Kidney glomerular epithelial cell (primary cell): ENCODE measurements at regions not wholly inside any gene's neighbourhood (a gene's known extent, or its start where the extent isn't known, plus 50 kb on each side); places are given as distances from the start of the nearest gene placed in this dataset.
A peak's percentile ranks its signal among the peaks of the same experiment; 100 is the strongest.

ENCODE experiments used
- DNase-seq: peaks from one replicate; lab custom pipeline; 2025; lab: John Stamatoyannopoulos, UW

DNA sequence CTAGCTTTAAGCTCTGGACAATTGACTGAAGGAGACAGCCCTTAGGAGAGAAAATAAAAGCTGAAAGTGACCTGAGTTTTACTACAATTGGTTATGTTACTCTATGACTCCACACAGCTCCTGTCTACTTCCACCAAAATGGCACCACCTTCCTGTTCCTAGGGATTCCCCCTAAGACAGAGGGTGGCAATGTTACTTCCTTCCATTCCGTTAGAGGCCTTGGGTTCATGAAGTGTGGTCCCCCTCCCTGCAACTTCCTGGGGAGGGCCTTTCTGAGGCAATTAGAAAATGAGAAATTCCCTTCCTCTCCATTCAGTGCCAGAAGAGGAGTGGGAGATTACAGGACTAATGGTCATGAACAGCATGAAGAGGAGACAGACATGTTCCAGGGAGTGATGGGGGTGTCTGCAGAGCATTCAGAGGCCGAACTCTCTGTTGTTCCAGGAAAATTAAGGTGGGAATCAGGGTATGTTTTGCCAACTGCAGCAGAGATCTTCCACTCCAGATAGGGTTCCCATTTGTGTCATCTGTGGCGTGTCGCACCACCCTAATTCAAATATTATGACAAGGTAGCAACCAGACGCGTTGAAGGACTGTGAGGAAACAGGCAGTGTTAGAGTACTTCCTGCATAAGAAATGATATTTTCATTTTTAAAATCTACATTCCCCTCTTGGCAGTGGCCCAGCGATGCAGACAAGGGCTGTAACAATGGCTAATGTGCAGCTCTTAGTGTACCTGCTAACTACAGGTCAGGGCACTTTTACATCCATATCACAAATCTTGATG, 53.1 kb upstream of the TRIM67 start:
- DNase-seq = no peak

DNA sequence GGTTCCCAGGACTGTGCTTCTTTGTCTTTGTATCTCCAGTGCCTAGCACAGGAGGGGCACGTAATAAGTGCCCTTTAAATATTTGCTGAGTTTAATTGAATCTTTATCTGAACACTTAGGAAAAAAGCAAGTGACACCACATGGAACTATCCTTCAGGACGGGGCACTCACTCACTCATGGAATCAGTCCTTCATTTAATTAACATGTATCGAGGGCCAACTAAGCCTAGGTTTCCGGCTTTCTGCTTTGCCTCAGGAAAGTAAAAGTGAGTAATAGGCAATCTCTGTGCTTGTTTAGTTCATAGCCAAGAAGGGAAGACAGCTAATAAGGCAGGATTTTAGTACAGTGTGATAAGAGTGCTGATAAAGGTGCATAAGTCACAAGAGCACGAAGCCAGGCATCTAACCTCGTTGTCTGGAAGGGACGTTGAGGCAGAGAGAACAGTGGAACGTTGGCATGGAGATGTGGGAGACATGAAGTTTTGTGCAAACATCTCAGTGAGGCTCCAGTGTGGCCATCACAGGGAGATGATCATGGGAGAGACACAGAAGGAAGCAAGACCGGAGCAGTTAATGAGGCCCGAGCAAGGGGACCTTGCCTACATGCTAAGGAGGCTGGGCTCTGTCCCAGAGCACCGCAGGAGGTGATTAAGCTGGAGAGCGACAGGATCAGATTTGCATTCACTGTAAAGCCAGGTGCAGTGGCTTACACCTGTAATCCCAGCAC, 54.1 kb upstream of the TRIM67 start:
- DNase-seq = no peak

GRCh38 chr1:231107151-231107550, 54.7 kb upstream of the TRIM67 start:
- DNase-seq = no peak

GRCh38 chr1:231106347-231106746, 55.5 kb upstream of the TRIM67 start:
- DNase-seq = peak; percentile 93

DNA sequence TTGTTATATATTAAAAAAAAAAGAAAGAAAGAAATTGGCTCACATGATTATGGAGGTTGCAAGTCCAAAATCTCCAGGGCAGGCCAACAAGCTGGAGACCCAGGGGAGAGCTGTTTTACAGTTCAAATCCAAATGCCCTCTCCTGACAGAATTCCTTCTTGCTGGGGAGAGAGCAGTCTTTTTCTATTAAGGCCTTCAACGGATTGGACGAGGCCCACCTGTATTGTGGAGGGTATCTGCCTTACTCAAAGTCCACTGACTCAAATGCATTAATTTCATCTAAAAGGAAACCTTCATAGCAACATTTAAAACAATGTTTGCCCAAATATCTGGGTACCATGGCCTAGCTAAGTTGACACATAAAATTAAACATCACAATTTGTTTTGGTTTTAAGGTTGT, 56.9 kb upstream of the TRIM67 start:
- DNase-seq = no peak

DNA sequence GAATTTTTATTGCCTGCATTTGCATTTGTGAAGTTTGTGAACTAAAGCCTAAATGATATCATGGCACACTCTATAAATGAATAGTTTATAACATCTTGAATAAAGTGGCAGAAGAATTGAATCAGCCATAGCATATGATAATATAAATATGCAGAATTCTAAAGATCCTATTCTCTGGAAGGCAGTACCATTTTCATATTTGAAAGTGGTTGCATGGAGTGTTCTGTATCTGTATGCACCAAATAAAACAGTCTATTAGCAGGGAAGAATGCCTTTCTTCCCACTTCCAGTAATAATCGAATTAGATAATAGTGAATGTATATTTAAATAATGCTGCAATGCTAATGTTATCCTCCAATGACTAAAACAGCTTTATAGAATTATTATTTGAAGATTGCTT, 57.9 kb upstream of the TRIM67 start:
- DNase-seq = no peak

- no peak for DNase-seq
Measured at GRCh38 chr1:231099996-231100767, 60.1 kb upstream of the FAM89A start.

DNA sequence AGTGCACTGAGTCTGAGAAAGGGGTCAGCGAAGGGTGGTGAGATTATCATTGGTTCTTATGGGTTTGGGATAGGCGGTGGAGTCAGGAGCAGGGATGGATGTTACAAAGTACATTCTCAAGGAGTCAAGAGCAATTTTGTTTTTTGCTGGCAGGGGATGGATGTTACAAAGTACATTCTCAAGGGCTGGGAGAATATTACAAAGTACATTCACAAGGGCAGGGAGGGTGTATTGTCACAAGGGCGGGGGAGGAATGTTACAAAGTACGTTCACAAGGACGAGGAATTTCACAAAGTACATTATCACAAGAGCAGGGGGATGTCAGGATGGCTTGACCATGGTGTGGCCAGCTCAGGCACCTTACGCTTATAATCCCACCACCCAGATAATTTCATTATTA, 59.3 kb upstream of the FAM89A start:
- no peak for DNase-seq

- no peak for DNase-seq
Measured at GRCh38 chr1:231095595-231095994, 55.5 kb upstream of the FAM89A start.

GRCh38 chr1:231094421-231094820, 54.4 kb upstream of the FAM89A start:
- no peak for DNase-seq

DNA sequence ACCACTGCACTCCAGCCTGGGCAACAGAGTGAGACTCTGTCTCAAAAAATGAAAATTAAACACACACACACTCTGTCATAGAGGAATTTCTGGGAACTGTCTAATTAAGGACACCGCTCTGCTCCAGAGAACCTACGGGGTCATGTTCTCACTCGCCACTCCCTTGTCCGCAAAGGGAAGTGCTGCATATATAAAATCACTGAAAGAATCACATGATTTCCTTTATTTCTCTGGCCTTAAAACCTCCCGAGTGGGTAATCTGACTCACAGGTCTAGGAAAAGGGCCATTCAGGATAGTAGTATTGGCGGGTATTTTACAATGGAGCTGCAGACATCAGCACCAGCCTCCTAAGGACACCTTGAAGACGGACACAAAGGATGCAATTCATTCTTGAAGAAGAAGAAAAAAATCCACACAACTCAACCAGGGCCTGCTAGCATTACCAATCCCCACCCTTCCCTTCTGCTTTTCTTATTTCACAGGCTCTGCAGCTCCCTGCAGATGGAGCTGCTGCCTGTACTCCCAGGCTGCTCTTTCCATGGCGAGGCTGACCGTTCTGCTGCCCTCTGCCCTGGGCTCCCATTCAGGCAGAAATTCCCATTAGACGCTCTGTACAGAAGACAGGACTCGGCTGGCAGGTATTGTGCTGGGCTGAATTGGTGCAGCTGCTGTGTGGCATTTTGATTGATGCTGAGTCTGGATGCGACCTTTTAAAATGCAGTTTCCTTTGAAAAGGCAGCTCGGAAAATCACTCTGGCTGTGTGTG, 53.3 kb upstream of the FAM89A start:
- DNase-seq = no peak

- no peak for DNase-seq
Measured at GRCh38 chr1:231092380-231092779, 52.3 kb upstream of the FAM89A start.

DNA sequence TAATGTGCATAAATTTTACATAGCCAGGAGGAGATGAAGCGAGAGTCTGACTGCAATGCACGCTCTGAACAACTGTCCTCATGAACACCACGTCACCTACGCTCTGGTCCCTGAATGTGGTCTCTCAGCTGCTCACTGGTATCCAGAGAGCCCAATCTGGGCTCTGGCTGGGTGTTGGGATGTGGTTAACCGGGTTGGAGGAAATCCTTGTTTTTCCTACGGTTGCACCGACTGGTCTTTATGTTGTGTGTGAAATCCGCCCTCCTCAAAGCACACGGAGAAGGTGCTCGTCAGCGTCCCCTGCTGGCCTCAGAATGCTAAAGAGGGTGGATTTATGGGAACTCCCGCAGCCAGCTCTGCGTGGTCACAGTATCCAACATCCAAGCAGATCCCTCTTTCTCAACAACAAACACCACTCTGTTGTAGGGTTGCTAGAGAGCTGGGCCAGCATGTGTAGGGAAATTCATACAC, 51.8 kb upstream of the FAM89A start:
- DNase-seq = no peak

GRCh38 chr1:231091415-231091814, 51.4 kb upstream of the FAM89A start:
- DNase-seq = no peak
